GM21786 (cell line): ENCODE measurements at regions not wholly inside any gene's neighbourhood (a gene's known extent, or its start where the extent isn't known, plus 50 kb on each side); places are given as distances from the start of the nearest gene placed in this dataset.

Experiments
- ATAC-seq: cut with Tn5 transposase; IDR thresholded peaks from one replicate; pipeline ENCODE4 v1.9.1; 2021; ENCODE audit not compliant: unreplicated experiment

- no peak for ATAC-seq
Measured at GRCh38 chr5:143870362-143870761, 58.4 kb downstream of the HMHB1 start.

GRCh38 chr5:143870871-143871632, 59.1 kb downstream of the HMHB1 start:
- no peak for ATAC-seq

DNA sequence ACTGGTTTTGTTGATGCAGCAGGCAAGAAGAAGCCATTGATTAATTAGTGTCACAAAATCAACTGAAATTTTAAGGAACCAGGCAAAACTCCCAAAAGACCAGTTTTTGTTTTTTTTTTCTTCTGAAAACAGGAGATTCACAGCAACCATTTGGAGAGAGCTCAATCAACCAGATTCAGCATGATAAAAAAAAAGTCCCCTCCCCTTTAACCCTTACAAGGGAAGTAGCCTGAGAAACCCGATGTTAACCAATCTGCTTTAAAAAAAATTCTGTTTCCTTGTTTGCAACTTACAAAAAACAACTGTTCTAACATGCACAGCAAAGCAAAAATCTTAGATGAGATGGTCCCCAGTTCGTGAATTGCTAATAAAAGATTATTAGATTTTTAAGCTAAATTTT, 59.7 kb downstream of the HMHB1 start:
- no peak for ATAC-seq

DNA sequence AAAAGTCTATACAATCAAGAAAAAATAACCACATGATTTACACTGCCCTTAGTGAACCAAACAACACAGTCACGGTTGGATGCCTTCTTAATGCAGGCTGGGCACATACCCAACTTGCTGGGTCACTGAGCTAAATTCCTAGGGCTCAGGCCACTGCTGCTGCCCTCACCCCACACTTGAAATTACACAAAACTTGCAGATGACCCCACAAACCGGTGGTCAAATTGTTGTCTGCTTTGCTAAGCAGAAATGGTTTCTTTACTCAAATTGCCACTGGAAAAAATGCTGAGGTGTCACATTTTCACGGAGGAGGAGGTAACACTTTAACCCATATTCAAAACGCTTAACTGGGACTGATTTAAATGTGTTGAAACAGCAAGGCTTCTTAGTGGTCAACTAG, 62.4 kb downstream of the HMHB1 start:
- no peak for ATAC-seq

GRCh38 chr5:143877196-143877595, 65.2 kb downstream of the HMHB1 start:
- no peak for ATAC-seq

DNA sequence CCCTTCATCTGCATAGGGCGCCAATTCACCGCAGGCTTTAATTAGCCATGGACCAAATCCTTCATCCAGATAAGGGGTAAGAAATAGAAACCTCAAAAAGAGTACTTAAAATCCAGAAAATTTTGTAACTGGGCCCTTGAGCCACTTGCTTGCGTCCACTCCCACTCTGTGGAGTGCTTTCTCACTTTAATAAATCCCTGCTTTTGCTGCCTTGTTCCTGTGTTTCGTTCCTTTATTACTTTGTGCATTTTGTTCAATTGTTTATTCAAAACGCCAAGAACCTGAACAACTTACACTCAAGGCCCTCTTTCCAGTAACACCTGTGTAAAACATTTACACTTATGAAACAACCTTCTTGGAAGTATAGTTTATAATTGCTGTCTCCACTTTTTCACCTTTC, 66.5 kb downstream of the HMHB1 start:
- ATAC-seq: no peak

GRCh38 chr5:143879646-143880045, 67.7 kb downstream of the HMHB1 start:
- no peak for ATAC-seq

DNA sequence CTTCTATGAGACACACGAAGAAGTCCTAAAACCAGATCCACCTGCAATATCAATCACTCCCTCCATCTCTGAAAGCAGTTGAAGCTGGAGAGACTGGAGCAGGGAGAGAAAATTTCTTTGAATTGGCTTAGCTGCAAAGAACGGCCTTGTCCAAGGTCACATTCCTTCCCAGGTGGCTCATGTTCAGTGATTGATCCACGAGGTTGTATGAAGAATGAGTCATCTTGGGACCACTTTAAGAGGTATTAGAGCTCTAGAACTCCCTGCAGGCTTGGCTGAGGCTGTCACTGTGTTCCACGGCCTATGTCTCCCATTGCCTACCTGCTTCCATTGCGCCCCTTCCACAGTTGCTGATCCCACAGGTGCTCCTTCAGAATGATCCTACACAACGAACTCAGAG, 68.2 kb downstream of the HMHB1 start:
- no peak for ATAC-seq

- ATAC-seq: no peak
Measured at GRCh38 chr5:143882520-143882919, 70.6 kb downstream of the HMHB1 start.

DNA sequence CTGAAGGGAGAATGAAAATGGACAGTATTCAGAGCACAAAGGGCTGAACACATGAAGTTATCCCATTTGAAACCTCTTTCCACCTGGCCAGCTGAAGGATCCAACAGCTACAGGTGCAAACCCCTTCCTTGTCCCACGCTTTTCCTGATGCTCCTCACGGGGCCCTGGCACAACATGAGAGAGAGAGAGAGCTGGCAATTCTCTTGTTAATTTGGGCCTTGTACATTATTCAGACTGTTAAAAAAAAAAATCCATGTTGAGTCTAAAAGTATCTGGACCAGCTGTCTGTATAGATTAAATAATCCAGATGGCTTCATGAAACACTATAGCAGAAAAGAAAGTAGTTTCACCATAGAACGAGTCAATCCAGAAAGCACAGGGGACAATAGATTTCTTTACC, 74.1 kb downstream of the HMHB1 start:
- ATAC-seq: no peak

- ATAC-seq: no peak
Measured at GRCh38 chr5:143886651-143887638, 75.0 kb downstream of the HMHB1 start.

DNA sequence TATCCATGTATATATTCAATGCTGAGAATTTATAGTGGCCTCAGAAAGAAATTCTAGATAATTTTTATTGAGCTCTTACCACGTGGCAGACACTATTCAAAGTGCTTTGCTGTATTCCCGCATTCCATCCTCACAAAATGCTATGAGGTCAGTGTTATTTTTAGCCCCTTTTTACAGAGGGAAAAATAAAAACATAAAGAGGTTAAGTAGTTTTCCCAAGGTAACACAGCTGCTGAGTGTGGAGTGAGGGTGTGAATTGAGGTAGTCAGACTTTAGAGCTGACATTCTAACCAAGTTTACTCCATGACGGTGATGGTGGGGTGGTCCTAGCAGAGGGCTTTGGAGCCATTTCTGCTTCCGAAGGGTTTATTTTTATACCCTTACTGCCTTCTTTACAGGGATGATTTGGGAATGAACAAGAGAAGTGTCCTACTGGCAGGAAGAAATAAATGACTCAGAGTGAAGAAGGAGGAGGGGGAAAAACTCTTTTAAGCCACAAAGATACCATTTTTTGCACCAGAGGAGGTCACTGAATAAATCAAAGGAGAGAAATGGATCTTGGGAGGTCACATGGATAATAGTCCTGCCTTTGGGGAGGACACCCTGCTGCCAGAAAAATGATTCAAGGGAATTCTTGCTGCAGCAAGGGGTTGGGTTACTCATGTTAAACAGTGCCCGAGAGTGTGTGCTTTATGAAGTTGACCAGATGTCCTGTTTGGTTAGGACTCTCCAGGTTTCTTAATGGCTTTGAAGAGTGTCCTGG, 76.1 kb downstream of the HMHB1 start:
- ATAC-seq: no peak

DNA sequence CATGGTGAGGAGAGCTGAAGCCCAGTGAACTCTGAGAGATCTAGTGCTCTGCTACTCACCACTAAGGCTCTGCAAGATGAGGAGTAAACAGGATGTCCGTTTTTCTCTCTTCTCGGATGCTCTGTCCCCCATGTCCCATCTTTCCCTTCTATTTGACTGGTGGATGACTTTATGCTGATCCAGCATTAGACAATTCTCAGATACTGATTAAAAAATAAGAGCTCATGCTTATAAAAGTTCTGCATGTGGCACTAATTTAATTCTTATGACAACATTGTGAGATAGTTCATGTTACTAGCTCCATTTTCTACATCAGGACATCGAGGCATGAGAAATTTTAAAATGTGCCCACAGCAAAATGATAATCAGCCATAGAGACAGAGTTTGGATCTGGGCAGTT, 77.0 kb downstream of the HMHB1 start:
- ATAC-seq: no peak

DNA sequence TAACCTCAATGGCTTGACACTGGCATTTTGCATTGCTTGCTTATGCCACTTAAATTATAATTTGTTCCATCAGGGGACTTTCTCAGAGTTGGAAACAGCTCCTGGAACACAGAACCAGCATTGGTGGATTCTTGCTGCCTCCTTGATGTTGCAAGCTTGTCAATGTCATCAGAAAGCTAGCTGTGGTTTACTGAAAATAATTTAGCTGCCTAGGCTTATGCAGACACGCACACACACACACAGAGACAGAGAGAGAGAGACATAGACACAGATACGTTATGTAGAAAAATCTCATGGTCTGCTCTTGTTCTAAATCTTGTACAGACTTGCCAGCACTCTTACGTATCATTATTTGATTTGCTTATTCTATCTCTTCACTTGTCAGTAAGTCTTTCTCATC, 78.0 kb downstream of the HMHB1 start:
- no peak for ATAC-seq

DNA sequence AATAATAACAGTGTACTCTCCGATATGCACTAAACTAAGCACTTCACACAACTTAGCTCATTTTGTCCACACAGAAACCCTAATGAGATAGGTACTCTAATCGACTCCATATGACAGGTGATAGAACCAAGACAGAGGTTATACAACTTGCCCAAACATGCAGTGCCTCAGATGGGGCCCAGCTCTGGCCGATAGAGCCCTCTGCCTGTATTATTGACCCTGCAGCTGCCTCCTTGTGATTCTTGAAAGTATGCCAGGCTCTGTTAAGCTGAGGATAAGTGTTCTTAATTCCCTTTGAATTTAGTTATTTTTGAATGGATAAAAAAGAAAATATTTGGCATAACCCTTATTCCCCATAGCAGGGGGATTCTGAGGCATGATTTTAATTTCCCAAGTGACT, 78.5 kb downstream of the HMHB1 start:
- ATAC-seq: no peak

- no peak for ATAC-seq
Measured at GRCh38 chr5:143892271-143892670, 80.3 kb downstream of the HMHB1 start.

- ATAC-seq: no peak
Measured at GRCh38 chr5:143892908-143893307, 80.9 kb downstream of the HMHB1 start.

- ATAC-seq: no peak
Measured at GRCh38 chr5:143893638-143894037, 81.7 kb downstream of the HMHB1 start.

- no peak for ATAC-seq
Measured at GRCh38 chr5:143896516-143896915, 84.6 kb downstream of the HMHB1 start.

- no peak for ATAC-seq
Measured at GRCh38 chr5:143896966-143897365, 85.0 kb downstream of the HMHB1 start.

GRCh38 chr5:143898381-143898780, 86.4 kb downstream of the HMHB1 start:
- ATAC-seq: no peak
